HFFc6 (cell line): ENCODE measurements at regions not wholly inside any gene's neighbourhood (a gene's known extent, or its start where the extent isn't known, plus 50 kb on each side); places are given as distances from the start of the nearest gene placed in this dataset.

Experiments used
- DNase-seq: peaks from one replicate; pipeline ENCODE4 v3.0.0-alpha.2; 2018
- H3K27ac Mint-ChIP-seq: 2 replicates; pipeline ENCODE4 v1.8.0; 2020; ENCODE audit warnings: mild to moderate bottlenecking, mixed read lengths
- H3K27me3 Mint-ChIP-seq: 2 replicates; pipeline ENCODE4 v1.8.0; 2021; ENCODE audit warnings: mild to moderate bottlenecking, moderate library complexity, mixed read lengths; ENCODE audit not compliant: insufficient read depth
- H3K36me3 Mint-ChIP-seq: 2 replicates; pipeline ENCODE4 v1.8.0; 2021; ENCODE audit warnings: low read depth, mixed read lengths
- H3K4me1 Mint-ChIP-seq: 2 replicates; pipeline ENCODE4 v1.8.0; 2020; ENCODE audit warnings: low read depth, mixed read lengths
- H3K4me3 Mint-ChIP-seq: 2 replicates; pipeline ENCODE4 v1.8.0; 2020; ENCODE audit warnings: mild to moderate bottlenecking, moderate library complexity, mixed read lengths
- H3K9me3 Mint-ChIP-seq: 2 replicates; pipeline ENCODE4 v1.8.0; 2020; ENCODE audit warnings: mild to moderate bottlenecking, mixed read lengths
- CTCF ChIP-seq: fragments of 200-600 bp; sonication (generic); IDR thresholded peaks from 2 replicates; pipeline ENCODE4 v1.5.0; 2021; ENCODE audit warnings: antibody characterized with exemption, mild to moderate bottlenecking

GRCh38 chr6:33967966-33968724 lies 164.3 kb upstream of the MLN start:
- peaks cover 19% of the 10 kb centered on the region for H3K4me1 Mint-ChIP-seq
- H3K36me3 Mint-ChIP-seq: peaks cover 9% of the 10 kb centered on the region; the same call in 1 of the 2 replicates
- no peak overlapping the region for H3K4me3 Mint-ChIP-seq
- DNase-seq: peak; percentile 25
- H3K27ac Mint-ChIP-seq: no peak overlapping the region
- H3K9me3 Mint-ChIP-seq: peaks cover 14% of the 10 kb centered on the region
- H3K27me3 Mint-ChIP-seq: peaks cover 38% of the 10 kb centered on the region
- TF ChIP-seq CTCF: peak; percentile 57

- Mint-ChIP-seq H3K27ac (no peak overlapping the region), H3K4me3 (no peak overlapping the region), H3K4me1 (peaks cover 22% of the 10 kb centered on the region), H3K27me3 (peaks cover 41% of the 10 kb centered on the region), H3K9me3 (peaks cover 10% of the 10 kb centered on the region), H3K36me3 (peaks cover 9% of the 10 kb centered on the region; the same call in 1 of the 2 replicates)
- DNase-seq: no peak
- no peak for TF ChIP-seq CTCF
Measured at GRCh38 chr6:33967265-33967767, 163.5 kb upstream of the MLN start.

- no peak for TF ChIP-seq CTCF
- H3K9me3 Mint-ChIP-seq: peaks cover 3% of the 10 kb centered on the region; the same call in 1 of the 2 replicates
- peaks cover 3% of the 10 kb centered on the region; the same call in 1 of the 2 replicates for H3K36me3 Mint-ChIP-seq
Measured at GRCh38 chr6:33966536-33966935, 162.7 kb upstream of the MLN start.

GRCh38 chr6:33965766-33966165 lies 162.0 kb upstream of the MLN start:
- no peaks in the 10 kb centered on the region for H3K9me3 Mint-ChIP-seq
- peaks cover 27% of the 10 kb centered on the region for H3K4me1 Mint-ChIP-seq
- H3K36me3 Mint-ChIP-seq: no peaks in the 10 kb centered on the region
- DNase-seq: no peak
- H3K4me3 Mint-ChIP-seq: no peak overlapping the region
- TF ChIP-seq CTCF: no peak
- peaks cover 44% of the 10 kb centered on the region for H3K27me3 Mint-ChIP-seq
- H3K27ac Mint-ChIP-seq: no peak overlapping the region

More at GRCh38 chr6:33966536-33966935, 162.7 kb upstream of the MLN start:
- no peak overlapping the region for H3K4me3 Mint-ChIP-seq
- H3K27ac Mint-ChIP-seq: no peak overlapping the region
- no peak for DNase-seq
- peaks cover 27% of the 10 kb centered on the region for H3K4me1 Mint-ChIP-seq
- H3K27me3 Mint-ChIP-seq: peaks cover 44% of the 10 kb centered on the region

- no peak for TF ChIP-seq CTCF
- H3K9me3 Mint-ChIP-seq: no peaks in the 10 kb centered on the region
- H3K36me3 Mint-ChIP-seq: no peaks in the 10 kb centered on the region
- H3K4me3 Mint-ChIP-seq: no peak overlapping the region
- no peak for DNase-seq
- H3K4me1 Mint-ChIP-seq: peaks cover 27% of the 10 kb centered on the region
- H3K27me3 Mint-ChIP-seq: peaks cover 46% of the 10 kb centered on the region
- no peak overlapping the region for H3K27ac Mint-ChIP-seq
Measured at GRCh38 chr6:33964387-33964786, 160.6 kb upstream of the MLN start.
